Erythroblast (primary cell): ENCODE measurements at regions not wholly inside any gene's neighbourhood (a gene's known extent, or its start where the extent isn't known, plus 50 kb on each side); places are given as distances from the start of the nearest gene placed in this dataset.

ENCODE experiments used
- GATA1 ChIP-seq: IDR thresholded peaks from 2 replicates; pipeline ENCODE4 v1.6.1; 2011; ENCODE audit warnings: low read depth, mild to moderate bottlenecking, control low read depth, low read length, moderate library complexity
- POLR2A ChIP-seq: IDR thresholded peaks from 2 replicates; pipeline ENCODE4 v1.6.1; 2011; ENCODE audit warnings: mild to moderate bottlenecking, low read length

DNA sequence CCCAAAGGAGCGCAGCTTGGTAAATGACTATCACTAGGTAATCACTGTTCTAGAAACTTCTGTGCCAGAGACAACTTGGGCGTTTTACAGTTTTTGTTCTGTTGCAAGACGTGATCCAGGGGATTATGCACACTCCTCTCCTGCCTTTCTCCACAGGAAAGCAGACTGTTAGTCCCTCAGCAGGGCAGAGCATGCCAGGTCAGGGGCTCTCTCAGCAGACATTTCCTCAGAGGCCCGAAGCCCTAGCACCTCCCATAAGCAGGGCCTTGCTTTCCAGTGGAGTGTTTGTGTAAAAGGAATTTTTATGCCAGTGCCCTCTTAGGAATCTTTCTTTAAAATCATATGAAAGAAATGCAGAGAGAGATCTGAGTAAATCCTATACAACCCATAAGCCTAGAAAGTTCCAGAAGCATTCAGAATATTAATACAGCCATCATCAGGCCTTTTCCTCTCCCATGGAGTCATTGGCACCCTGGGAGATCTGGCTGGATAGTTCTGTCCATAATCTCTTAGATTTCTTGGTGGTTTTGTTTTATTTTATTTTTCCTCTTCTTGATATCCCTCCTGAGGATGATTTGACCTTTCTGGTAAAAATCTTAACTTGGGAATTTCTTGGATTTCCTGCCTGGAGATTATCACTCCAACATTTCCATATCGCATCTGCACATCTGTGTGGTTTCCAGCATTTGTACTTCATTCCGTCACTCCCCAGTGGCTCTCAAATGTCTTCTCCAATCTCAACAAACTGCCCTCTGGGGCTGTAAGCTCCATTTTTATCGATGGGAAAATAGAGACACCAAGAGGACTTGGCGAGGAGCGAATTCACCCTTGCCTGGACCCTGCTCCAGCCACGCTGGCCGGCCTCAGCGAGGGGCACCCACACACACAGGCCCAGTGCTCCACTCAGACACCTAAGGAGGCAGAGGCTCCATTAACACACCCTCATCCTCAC lies 116.1 kb downstream of the PSMG1 start:
- TF ChIP-seq POLR2A: no peak
- TF ChIP-seq GATA1: no peak
